SJSA1 (cell line): ENCODE measurements at regions not wholly inside any gene's neighbourhood (a gene's known extent, or its start where the extent isn't known, plus 50 kb on each side); places are given as distances from the start of the nearest gene placed in this dataset.
"Not testable (repeated sequence)": the region's sequence is repeated elsewhere in the genome, so short reads cannot be mapped to it uniquely, and the experiment has no call there.

Experiments
- DNase-seq, 2 experiments: peaks; one replicate each; pipeline ENCODE4 v3.0.0-alpha.2; 2015 to 2020; ENCODE audit warnings: low spot score in 2 of 2, low read depth in 1 of 2
- H3K27ac ChIP-seq: fragments of 250-450 bp; sonication (Bioruptor Pico); 2 replicates; pipeline ENCODE4 v1.5.1; 2020; ENCODE audit warnings: mild to moderate bottlenecking, moderate library complexity
- H3K27me3 ChIP-seq: fragments of 250-450 bp; sonication (Bioruptor Pico); replicated peaks from 2 replicates; pipeline ENCODE4 v1.5.1; 2020; ENCODE audit warnings: mild to moderate bottlenecking, moderate library complexity
- H3K36me3 ChIP-seq: fragments of 250-450 bp; sonication (Bioruptor Pico); 2 replicates; pipeline ENCODE4 v1.5.1; 2020; ENCODE audit warnings: mild to moderate bottlenecking
- H3K4me1 ChIP-seq: fragments of 250-450 bp; sonication (Bioruptor Pico); replicated peaks from 2 replicates; pipeline ENCODE4 v1.6.1; 2021; ENCODE audit warnings: mild to moderate bottlenecking
- H3K4me3 ChIP-seq: fragments of 250-450 bp; sonication (Bioruptor Pico); 2 replicates; pipeline ENCODE4 v1.5.1; 2020; ENCODE audit warnings: mild to moderate bottlenecking
- H3K9me3 ChIP-seq: fragments of 250-450 bp; sonication (Bioruptor Pico); replicated peaks from 2 replicates; pipeline ENCODE4 v1.5.1; 2020; ENCODE audit warnings: mild to moderate bottlenecking

DNA sequence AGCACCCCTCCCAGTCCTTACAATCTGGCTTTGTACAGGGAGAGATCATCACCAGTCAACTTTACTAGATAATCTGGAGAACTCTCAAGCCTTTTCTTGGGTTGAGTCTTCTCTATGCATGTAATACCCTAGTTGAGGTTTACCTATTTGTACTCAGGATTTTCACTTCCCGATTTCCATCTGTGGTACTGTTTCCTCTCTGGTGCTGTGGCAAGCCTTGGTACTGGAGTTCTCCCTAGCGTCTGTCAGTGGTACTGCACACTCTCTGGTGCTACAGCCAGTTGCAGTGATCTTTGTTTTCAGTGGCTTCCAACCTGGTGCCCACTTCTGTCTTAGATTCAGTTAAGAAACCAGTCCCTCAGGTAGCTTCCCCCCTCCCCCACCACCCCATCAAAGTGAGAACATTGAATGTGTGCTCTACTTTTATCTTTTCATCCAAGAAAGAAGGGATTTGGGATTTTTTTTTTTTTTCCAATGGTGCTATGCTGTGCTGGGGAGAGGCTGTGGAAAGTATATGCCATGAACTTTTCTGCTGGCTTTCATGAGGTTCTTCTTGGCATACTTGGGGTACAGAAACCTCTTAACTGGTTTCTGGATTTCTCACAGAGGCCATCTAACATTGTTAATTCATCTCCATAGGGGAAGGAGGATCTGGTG lies 69.4 kb upstream of the EVL start:
- Histone ChIP-seq H3K36me3 (no peaks in the 10 kb centered on the region), H3K9me3 (no peaks in the 10 kb centered on the region), H3K27me3 (0 out of 2 replicates have a peak, but pooled peaks cover 7% of the 10 kb centered on the region), H3K4me1 (no peaks in the 10 kb centered on the region; the same call in 1 of the 2 replicates), H3K27ac (no peak overlapping the region), H3K4me3 (no peak overlapping the region)
- DNase-seq = peak; percentile 25 to 62

- Histone ChIP-seq H3K4me1 (no peaks in the 10 kb centered on the region; the same call in 1 of the 2 replicates), H3K27ac (no peak overlapping the region), H3K9me3 (no peaks in the 10 kb centered on the region), H3K36me3 (no peaks in the 10 kb centered on the region), H3K4me3 (no peak overlapping the region), H3K27me3 (0 out of 2 replicates have a peak, but pooled peaks cover 7% of the 10 kb centered on the region)
- no peak for DNase-seq
Measured at GRCh38 chr14:99996951-99997571, 68.2 kb upstream of the EVL start.

- not testable (repeated sequence) for DNase-seq, H3K27me3 ChIP-seq, H3K4me1 ChIP-seq, H3K36me3 ChIP-seq, H3K27ac ChIP-seq, H3K4me3 ChIP-seq, H3K9me3 ChIP-seq
Measured at GRCh38 chr14:100000398-100000797, 64.8 kb upstream of the EVL start.

DNA sequence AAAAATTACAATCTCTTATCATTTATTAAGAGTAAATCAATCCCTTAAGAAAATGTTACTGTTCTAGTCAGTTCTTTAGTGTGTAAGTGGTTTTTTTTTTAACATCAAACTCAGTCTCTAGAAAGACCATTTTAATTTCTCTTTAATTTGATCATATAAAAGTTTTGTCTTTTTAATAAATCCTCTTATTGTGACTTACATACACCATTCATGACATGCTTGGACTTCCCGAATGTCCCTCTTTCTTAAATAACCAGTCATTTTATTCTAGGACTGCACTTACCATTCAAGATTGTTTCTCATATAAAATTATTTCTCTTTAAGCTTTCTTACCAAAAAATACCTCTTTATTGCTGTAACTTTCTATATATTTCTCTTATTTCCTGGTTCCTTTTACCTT lies 60.8 kb upstream of the EVL start:
- peaks cover 7% of the 10 kb centered on the region for H3K9me3 ChIP-seq
- H3K4me3 ChIP-seq = no peak overlapping the region
- H3K4me1 ChIP-seq = peaks cover 7% of the 10 kb centered on the region
- H3K27me3 ChIP-seq = no peaks in the 10 kb centered on the region
- no peak for DNase-seq
- H3K27ac ChIP-seq = no peak overlapping the region
- H3K36me3 ChIP-seq = no peaks in the 10 kb centered on the region

DNA sequence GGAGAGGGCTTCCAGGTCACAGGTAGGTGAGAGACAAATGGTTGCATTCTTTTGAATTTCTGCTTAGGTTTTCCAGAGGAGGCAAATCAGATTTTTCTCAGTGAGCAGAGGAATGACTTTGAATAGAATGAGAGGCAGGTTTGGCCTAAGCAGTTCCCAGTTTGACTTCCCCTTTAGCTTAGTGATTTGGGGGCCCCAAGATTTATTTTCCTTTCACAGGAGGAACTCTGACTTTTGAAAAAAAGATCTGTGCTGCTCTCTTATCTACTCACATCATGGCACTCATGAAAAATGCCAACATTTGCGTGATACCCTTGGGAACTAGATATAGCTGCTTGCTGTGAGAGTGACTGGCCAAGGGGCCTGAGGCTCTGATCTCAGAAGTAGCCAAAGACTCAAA lies 58.0 kb upstream of the EVL start:
- Histone ChIP-seq H3K4me1 (peaks cover 17% of the 10 kb centered on the region), H3K36me3 (no peaks in the 10 kb centered on the region), H3K4me3 (no peak overlapping the region), H3K27ac (no peak overlapping the region), H3K9me3 (peaks cover 7% of the 10 kb centered on the region), H3K27me3 (no peaks in the 10 kb centered on the region)
- no peak for DNase-seq

DNA sequence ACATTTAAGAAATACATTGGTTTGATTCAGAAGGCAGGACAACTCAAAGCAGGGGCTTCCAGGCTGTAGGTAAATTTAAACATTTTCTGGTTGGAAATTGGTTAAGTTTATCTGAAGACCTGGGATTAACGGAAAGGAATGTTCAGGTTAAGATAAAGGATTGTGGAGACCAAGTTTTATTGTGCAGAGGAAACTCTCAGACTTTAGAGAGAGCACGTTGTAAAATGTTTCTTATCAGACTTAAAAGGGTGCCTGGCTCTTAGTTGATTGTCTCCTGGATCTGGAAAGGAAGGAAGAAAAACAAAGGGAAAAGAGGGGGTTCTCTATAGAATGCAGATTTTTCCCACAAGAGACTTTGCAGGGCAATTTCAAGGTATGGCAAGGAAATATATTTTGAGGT lies 55.4 kb upstream of the EVL start:
- not testable (repeated sequence) for H3K27me3 ChIP-seq, H3K27ac ChIP-seq, H3K9me3 ChIP-seq, H3K4me3 ChIP-seq, H3K36me3 ChIP-seq, DNase-seq
- H3K4me1 ChIP-seq = peaks cover 17% of the 10 kb centered on the region

GRCh38 chr14:100010679-100011078 lies 54.5 kb upstream of the EVL start:
- H3K9me3 ChIP-seq = no peaks in the 10 kb centered on the region
- no peak for DNase-seq
- H3K4me1 ChIP-seq = peaks cover 17% of the 10 kb centered on the region
- no peaks in the 10 kb centered on the region for H3K36me3 ChIP-seq
- H3K27me3 ChIP-seq = no peaks in the 10 kb centered on the region
- no peak overlapping the region for H3K4me3 ChIP-seq
- no peak overlapping the region for H3K27ac ChIP-seq

GRCh38 chr14:100011628-100012325 lies 53.4 kb upstream of the EVL start:
- Histone ChIP-seq H3K27ac (no peak overlapping the region), H3K4me3 (no peak overlapping the region), H3K27me3 (no peaks in the 10 kb centered on the region), H3K4me1 (peaks cover 17% of the 10 kb centered on the region), H3K36me3 (no peaks in the 10 kb centered on the region), H3K9me3 (no peaks in the 10 kb centered on the region)
- no peak for DNase-seq

GRCh38 chr14:100012478-100013327 lies 52.5 kb upstream of the EVL start:
- H3K36me3 ChIP-seq = no peaks in the 10 kb centered on the region
- DNase-seq = no peak
- no peak overlapping the region for H3K4me3 ChIP-seq
- no peak overlapping the region for H3K27ac ChIP-seq
- H3K4me1 ChIP-seq = peaks cover 17% of the 10 kb centered on the region
- H3K27me3 ChIP-seq = no peaks in the 10 kb centered on the region
- no peaks in the 10 kb centered on the region for H3K9me3 ChIP-seq

DNA sequence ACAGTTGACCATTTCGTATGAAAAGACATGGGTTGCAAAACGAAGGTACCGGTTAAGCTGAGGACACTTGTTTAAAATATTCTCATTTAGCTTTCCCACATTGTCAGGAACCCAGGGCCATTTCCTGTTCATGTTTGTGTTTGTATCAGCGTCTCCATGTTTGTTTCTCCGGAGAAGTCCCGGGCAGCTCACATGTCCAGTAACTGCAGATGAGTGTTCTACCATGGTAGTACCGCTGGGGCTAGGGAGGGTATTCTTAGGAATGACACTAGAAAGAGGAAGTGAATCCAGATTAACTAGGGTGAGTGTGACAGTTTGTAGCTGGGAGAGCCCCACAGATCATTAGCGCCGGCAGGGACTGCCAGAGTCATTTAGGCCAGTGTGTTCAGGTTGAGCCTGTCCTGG lies 50.0 kb upstream of the EVL start:
- H3K36me3 ChIP-seq = no peaks in the 10 kb centered on the region
- H3K4me1 ChIP-seq = peaks cover 8% of the 10 kb centered on the region
- no peak overlapping the region for H3K4me3 ChIP-seq
- H3K27me3 ChIP-seq = no peaks in the 10 kb centered on the region
- no peaks in the 10 kb centered on the region for H3K9me3 ChIP-seq
- no peak for DNase-seq
- H3K27ac ChIP-seq = no peak overlapping the region
